NCI-H2171 treated with DMSO at 0.1 percent for 48 hours (cell line): ENCODE measurements at regions not wholly inside any gene's neighbourhood (a gene's known extent, or its start where the extent isn't known, plus 50 kb on each side); places are given as distances from the start of the nearest gene placed in this dataset.
"Not testable (repeated sequence)": the region's sequence is repeated elsewhere in the genome, so short reads cannot be mapped to it uniquely, and the experiment has no call there.

Experiments
- DNase-seq: peaks from one replicate; lab custom pipeline; 2025; lab: John Stamatoyannopoulos, UW

GRCh38 chr3:124636101-124636862 is 94.0 kb upstream of the UMPS start:
- DNase-seq = no peak

GRCh38 chr3:124636863-124637296 is 93.4 kb upstream of the UMPS start:
- DNase-seq = no peak

GRCh38 chr3:124639406-124640237 is 90.6 kb upstream of the UMPS start:
- DNase-seq = no peak

GRCh38 chr3:124640635-124641306 is 89.5 kb upstream of the UMPS start:
- no peak for DNase-seq

GRCh38 chr3:124643453-124643852 is 86.8 kb upstream of the UMPS start:
- DNase-seq = no peak

- not testable (repeated sequence) for DNase-seq
Observed at GRCh38 chr3:124646186-124646585, 84.1 kb upstream of the UMPS start.

GRCh38 chr3:124648551-124648950 is 81.7 kb upstream of the UMPS start:
- DNase-seq = no peak

GRCh38 chr3:124650798-124651197 is 79.5 kb upstream of the UMPS start:
- no peak for DNase-seq

- DNase-seq = not testable (repeated sequence)
Observed at GRCh38 chr3:124651416-124651815, 78.8 kb upstream of the UMPS start.

GRCh38 chr3:124652009-124652408 is 78.2 kb upstream of the UMPS start:
- DNase-seq = no peak

GRCh38 chr3:124653071-124653796 is 77.0 kb upstream of the UMPS start:
- DNase-seq = no peak

- no peak for DNase-seq
Observed at GRCh38 chr3:124653797-124654469, 76.3 kb upstream of the UMPS start.

- no peak for DNase-seq
Observed at GRCh38 chr3:124654470-124654845, 75.8 kb upstream of the UMPS start.

- no peak for DNase-seq
Observed at GRCh38 chr3:124656531-124656930, 73.7 kb upstream of the UMPS start.

- no peak for DNase-seq
Observed at GRCh38 chr3:124657138-124657537, 73.1 kb upstream of the UMPS start.

- no peak for DNase-seq
Observed at GRCh38 chr3:124658270-124658669, 72.0 kb upstream of the UMPS start.

GRCh38 chr3:124659175-124659574 is 71.1 kb upstream of the UMPS start:
- DNase-seq = no peak

GRCh38 chr3:124660599-124660998 is 69.7 kb upstream of the UMPS start:
- no peak for DNase-seq

GRCh38 chr3:124663690-124664089 is 66.6 kb upstream of the UMPS start:
- DNase-seq = no peak

- DNase-seq = no peak
Observed at GRCh38 chr3:124664804-124665203, 65.4 kb upstream of the UMPS start.

GRCh38 chr3:124666067-124666466 is 64.2 kb upstream of the UMPS start:
- no peak for DNase-seq

GRCh38 chr3:124669470-124669869 is 60.8 kb upstream of the UMPS start:
- DNase-seq = no peak
